Endodermal cell (in vitro differentiated cells): ENCODE measurements at regions not wholly inside any gene's neighbourhood (a gene's known extent, or its start where the extent isn't known, plus 50 kb on each side); places are given as distances from the start of the nearest gene placed in this dataset.

Experiments used
- DNase-seq: peaks from one replicate; pipeline ENCODE4 v3.0.0-alpha.2; 2017
- H3K27ac ChIP-seq: 2 replicates; pipeline ENCODE4 v1.5.1; 2013; ENCODE audit warnings: mild to moderate bottlenecking, low read depth, low read length, moderate library complexity
- H3K27me3 ChIP-seq: 2 replicates; pipeline ENCODE4 v1.6.1; 2013; ENCODE audit warnings: mild to moderate bottlenecking, low read length, moderate library complexity; ENCODE audit not compliant: insufficient read depth, control insufficient read depth, poor library complexity, severe bottlenecking
- H3K36me3 ChIP-seq: 2 replicates; pipeline ENCODE4 v1.7.0; 2013; ENCODE audit warnings: mild to moderate bottlenecking, low read length, moderate library complexity; ENCODE audit not compliant: control insufficient read depth, insufficient read depth
- H3K4me1 ChIP-seq: one replicate; pipeline ENCODE4 v1.7.0; 2013; ENCODE audit warnings: low read length; ENCODE audit not compliant: control insufficient read depth, insufficient read depth
- H3K4me3 ChIP-seq: 2 replicates; pipeline ENCODE4 v1.5.1; 2013; ENCODE audit warnings: mild to moderate bottlenecking, low read length, moderate library complexity
- H3K9ac ChIP-seq: 2 replicates; pipeline ENCODE4 v1.6.1; 2013; ENCODE audit warnings: mild to moderate bottlenecking, low read length, moderate library complexity; ENCODE audit not compliant: poor library complexity, severe bottlenecking; ENCODE audit errors: extremely low read depth
- H3K9me3 ChIP-seq: 2 replicates; pipeline ENCODE4 v1.6.1; 2013; ENCODE audit warnings: mild to moderate bottlenecking, low read length, moderate library complexity; ENCODE audit not compliant: control insufficient read depth
- H3K27ac Mint-ChIP-seq: 2 replicates; pipeline ENCODE4 v1.8.0; 2020; ENCODE audit warnings: mixed read lengths
- H3K27me3 Mint-ChIP-seq: 2 replicates; pipeline ENCODE4 v1.8.0; 2021; ENCODE audit warnings: mild to moderate bottlenecking, mixed read lengths; ENCODE audit not compliant: insufficient read depth
- H3K36me3 Mint-ChIP-seq: 2 replicates; pipeline ENCODE4 v1.8.0; 2020; ENCODE audit warnings: low read depth, mixed read lengths
- H3K4me1 Mint-ChIP-seq: 2 replicates; pipeline ENCODE4 v1.8.0; 2020; ENCODE audit warnings: mixed read lengths
- H3K4me3 Mint-ChIP-seq: 2 replicates; pipeline ENCODE4 v1.8.0; 2020; ENCODE audit warnings: mild to moderate bottlenecking, moderate library complexity, mixed read lengths
- H3K9me3 Mint-ChIP-seq: 2 replicates; pipeline ENCODE4 v1.8.0; 2020; ENCODE audit warnings: mild to moderate bottlenecking, mixed read lengths
- CTCF ChIP-seq: fragments of 200-600 bp; sonication (generic); conservative IDR thresholded peaks from 2 replicates; pipeline ENCODE4 v1.5.0; 2021; ENCODE audit warnings: antibody characterized with exemption, mild to moderate bottlenecking
- WGBS, 2 experiments: methylation state at CpG; one replicate each; pipeline versions ENCODE4 v1.1.5 to v1.1.7; 2013; ENCODE audit warnings: missing lambda C conversion rate in 2 of 2, mixed read lengths in 1 of 2; ENCODE audit not compliant: insufficient coverage in 1 of 2, insufficient read length in 1 of 2; 5-methylcytosine and 5-hydroxymethylcytosine counted together

- Mint-ChIP-seq H3K9me3 (no peaks in the 10 kb centered on the region), H3K4me1 (peaks cover 10% of the 10 kb centered on the region), H3K4me3 (no peak overlapping the region), H3K27ac (no peak overlapping the region), H3K36me3 (no peaks in the 10 kb centered on the region), H3K27me3 (peaks cover 99% of the 10 kb centered on the region)
- no peak overlapping the region for H3K27ac ChIP-seq
- no peak for DNase-seq
- WGBS, 2 experiments = 67 to 91% methylated on average over 2 to 3 of the region's 3 CpGs
- no peaks in the 10 kb centered on the region for H3K9me3 ChIP-seq
- H3K36me3 ChIP-seq = no peaks in the 10 kb centered on the region
- peak overlapping the region; percentile 18 for H3K4me3 ChIP-seq
- no peak for TF ChIP-seq CTCF
- H3K9ac ChIP-seq = no peak overlapping the region
- peaks cover 10% of the 10 kb centered on the region for H3K4me1 ChIP-seq
- peaks cover 86% of the 10 kb centered on the region for H3K27me3 ChIP-seq
These were observed 63.2 kb upstream of the VPREB1 start for GRCh38 chr22:22181341-22181850.

GRCh38 chr22:22180738-22181285 lies 63.8 kb upstream of the VPREB1 start:
- Histone ChIP-seq H3K4me1 (peaks cover 10% of the 10 kb centered on the region), H3K4me3 (peak overlapping the region; percentile 18), H3K9ac (no peak overlapping the region), H3K36me3 (no peaks in the 10 kb centered on the region), H3K9me3 (no peaks in the 10 kb centered on the region), H3K27ac (no peak overlapping the region), H3K27me3 (peaks cover 86% of the 10 kb centered on the region)
- no peaks in the 10 kb centered on the region for H3K9me3 Mint-ChIP-seq
- 85 to 87% methylated on average over 3 to 5 of the region's 5 CpGs for WGBS, 2 experiments
- no peak for TF ChIP-seq CTCF
- H3K36me3 Mint-ChIP-seq = no peaks in the 10 kb centered on the region
- peaks cover 99% of the 10 kb centered on the region for H3K27me3 Mint-ChIP-seq
- no peak overlapping the region for H3K4me3 Mint-ChIP-seq
- H3K27ac Mint-ChIP-seq = no peak overlapping the region
- H3K4me1 Mint-ChIP-seq = peaks cover 10% of the 10 kb centered on the region
- no peak for DNase-seq

- 84 to 94% methylated on average over 2 to 3 of the region's 3 CpGs for WGBS, 2 experiments
- H3K27ac Mint-ChIP-seq = no peak overlapping the region
- peaks cover 10% of the 10 kb centered on the region for H3K4me1 Mint-ChIP-seq
- H3K9me3 Mint-ChIP-seq = no peaks in the 10 kb centered on the region
- H3K36me3 Mint-ChIP-seq = no peaks in the 10 kb centered on the region
- peaks cover 10% of the 10 kb centered on the region for H3K4me1 ChIP-seq
- no peak overlapping the region for H3K27ac ChIP-seq
- H3K9me3 ChIP-seq = no peaks in the 10 kb centered on the region
- no peaks in the 10 kb centered on the region for H3K36me3 ChIP-seq
- peaks cover 81% of the 10 kb centered on the region for H3K27me3 ChIP-seq
- peaks cover 99% of the 10 kb centered on the region for H3K27me3 Mint-ChIP-seq
- no peak for DNase-seq
- no peak overlapping the region for H3K4me3 Mint-ChIP-seq
- no peak overlapping the region for H3K4me3 ChIP-seq
- no peak overlapping the region for H3K9ac ChIP-seq
- TF ChIP-seq CTCF = no peak
These were observed 64.7 kb upstream of the VPREB1 start for GRCh38 chr22:22179858-22180257.
